ENCODE measurements at regions not wholly inside any gene's neighbourhood (a gene's known extent, or its start where the extent isn't known, plus 50 kb on each side); places are given as distances from the start of the nearest gene placed in this dataset.

GRCh38 chr20:52619671-52620070 is 352.5 kb upstream of the TSHZ2 start:
- Histone ChIP-seq H2AFZ (ENCODE audit: control insufficient read depth, low read depth, low read length) (no peak overlapping the region), H3K27ac (ENCODE audit: control insufficient read depth, insufficient read depth) (no peak overlapping the region), H3K27me3 (replicated peaks in 1 of 2; ENCODE audit: control insufficient read depth in 2 of 2, insufficient read depth in 2 of 2, low read length in 1 of 2) (no peaks in the 10 kb centered on the region), H4K20me1 (ENCODE audit: control insufficient read depth, insufficient read depth) (no peaks in the 10 kb centered on the region), H3K4me2 (ENCODE audit: control insufficient read depth, insufficient read depth) (no peak overlapping the region), H3K9me3 (replicated peaks; ENCODE audit: control insufficient read depth, insufficient read depth, low read length) (no peaks in the 10 kb centered on the region), H3K79me2 (ENCODE audit: control insufficient read depth, insufficient read depth, low read length) (no peaks in the 10 kb centered on the region), H3K9ac (ENCODE audit: control insufficient read depth, insufficient read depth, low read length) (no peak overlapping the region), H3K36me3 (ENCODE audit: control insufficient read depth in 2 of 2, insufficient read depth in 2 of 2, low read length in 1 of 2) (no peaks in the 10 kb centered on the region), H3K4me1 (ENCODE audit: control insufficient read depth, insufficient read depth, low read length) (no peaks in the 10 kb centered on the region), H3K4me3 (no peak overlapping the region)
- intact Hi-C loops (cut with micrococcal nuclease; ENCODE audit: unreplicated experiment): no loop called here
- no TSS peak for BruUV-seq (replicated peaks)
- TF ChIP-seq SIN3A (IDR thresholded peaks at IDR 0.05; ENCODE audit: low read depth, low read length) (no peak), CUX1 (IDR thresholded peaks at IDR 0.05; ENCODE audit: insufficient replicate concordance, low read depth, low read length) (no peak)
- DNase-seq (ENCODE audit: low read depth, low spot score): no peak
- in situ Hi-C loops (cut with MboI): no loop called here
- ChIA-PET POLR2A (no interaction called here), CTCF (no interaction called here), RAD21 (ENCODE audit: unreplicated experiment) (no interaction called here), SMC1A (ENCODE audit: uncharacterized antibody, unreplicated experiment) (no interaction called here)
- no peak for FAIRE-seq
- WGBS (ENCODE audit: insufficient coverage, insufficient replicate concordance, low lambda C conversion rate, missing lambda C conversion rate): 69% methylated on average over 3 of the region's 3 CpGs
- no peak for ATAC-seq

- Histone ChIP-seq H3K27ac (ENCODE audit: control insufficient read depth, insufficient read depth) (no peak overlapping the region), H3K79me2 (ENCODE audit: control insufficient read depth, insufficient read depth, low read length) (no peaks in the 10 kb centered on the region), H3K36me3 (ENCODE audit: control insufficient read depth in 2 of 2, insufficient read depth in 2 of 2, low read length in 1 of 2) (no peaks in the 10 kb centered on the region), H3K27me3 (replicated peaks in 1 of 2; ENCODE audit: control insufficient read depth in 2 of 2, insufficient read depth in 2 of 2, low read length in 1 of 2) (no peaks in the 10 kb centered on the region), H3K4me1 (ENCODE audit: control insufficient read depth, insufficient read depth, low read length) (no peaks in the 10 kb centered on the region), H2AFZ (ENCODE audit: control insufficient read depth, low read depth, low read length) (no peak overlapping the region), H4K20me1 (ENCODE audit: control insufficient read depth, insufficient read depth) (no peaks in the 10 kb centered on the region), H3K9me3 (replicated peaks; ENCODE audit: control insufficient read depth, insufficient read depth, low read length) (no peaks in the 10 kb centered on the region), H3K9ac (ENCODE audit: control insufficient read depth, insufficient read depth, low read length) (no peak overlapping the region), H3K4me3 (no peak overlapping the region), H3K4me2 (ENCODE audit: control insufficient read depth, insufficient read depth) (no peak overlapping the region)
- ATAC-seq (peak; percentile 42), FAIRE-seq (no peak), DNase-seq (ENCODE audit: low read depth, low spot score) (no peak)
- RAD21 ChIA-PET (ENCODE audit: unreplicated experiment): no interaction called here
- TF ChIP-seq SMARCA5 (IDR thresholded peaks at IDR 0.05): no peak
- TF ChIP-seq BRCA1 (IDR thresholded peaks at IDR 0.05; ENCODE audit: low read depth, low read length): no peak
- TF ChIP-seq SPI1 (IDR thresholded peaks at IDR 0.05; ENCODE audit: borderline replicate concordance, insufficient read depth, low read depth, low read length): peak; percentile 5; the same call in 1 of the 2 replicates
- 22% methylated on average over 5 of the region's 5 CpGs for WGBS (ENCODE audit: insufficient coverage, insufficient replicate concordance, low lambda C conversion rate, missing lambda C conversion rate)
- in situ Hi-C loops (cut with MboI) (no loop called here), intact Hi-C loops (cut with micrococcal nuclease; ENCODE audit: unreplicated experiment) (no loop called here)
- SMC1A ChIA-PET (ENCODE audit: uncharacterized antibody, unreplicated experiment): interaction anchor here (0.6 kb wide), 1 partner anchor 18 kb away, joined by 3 read pairs; no protein-coding TSS in a partner anchor
- CTCF ChIA-PET: no interaction called here
- POLR2A ChIA-PET: no interaction called here
- BruUV-seq (replicated peaks): no TSS peak
Observed at GRCh38 chr20:52619101-52619500, 353.1 kb upstream of the TSHZ2 start.

Measured in GM12878 (cell line).